ENCODE measurements at regions not wholly inside any gene's neighbourhood (a gene's known extent, or its start where the extent isn't known, plus 50 kb on each side); places are given as distances from the start of the nearest gene placed in this dataset.
"Not testable (repeated sequence)": the region's sequence is repeated elsewhere in the genome, so short reads cannot be mapped to it uniquely, and the experiment has no call there.

- DNase-seq (ENCODE audit: low spot score), result no peak
Observed at GRCh38 chr14:51351997-51352396, 112.0 kb downstream of the TMX1 start.

- no peak for DNase-seq (ENCODE audit: low spot score)
Observed at GRCh38 chr14:51353901-51354300, 113.9 kb downstream of the TMX1 start.

- DNase-seq (ENCODE audit: low spot score), result no peak
Observed at GRCh38 chr14:51354846-51355245, 114.8 kb downstream of the TMX1 start.

- DNase-seq (ENCODE audit: low spot score), result no peak
Observed at GRCh38 chr14:51356381-51356780, 116.3 kb downstream of the TMX1 start.

GRCh38 chr14:51357250-51357649 lies 117.2 kb downstream of the TMX1 start:
- DNase-seq (ENCODE audit: low spot score), result no peak

GRCh38 chr14:51360592-51360991 lies 120.5 kb downstream of the TMX1 start:
- DNase-seq (ENCODE audit: low spot score), result no peak

- DNase-seq (ENCODE audit: low spot score), result no peak
Observed at GRCh38 chr14:51365241-51365965, 125.4 kb downstream of the TMX1 start.

GRCh38 chr14:51366460-51366859 lies 126.4 kb downstream of the TMX1 start:
- DNase-seq (ENCODE audit: low spot score), result not testable (repeated sequence)

- DNase-seq (ENCODE audit: low spot score), result not testable (repeated sequence)
Observed at GRCh38 chr14:51366866-51367599, 127.0 kb downstream of the TMX1 start.

- DNase-seq (ENCODE audit: low spot score), result no peak
Observed at GRCh38 chr14:51367600-51367931, 127.5 kb downstream of the TMX1 start.

- DNase-seq (ENCODE audit: low spot score), result no peak
Observed at GRCh38 chr14:51368721-51369163, 128.7 kb downstream of the TMX1 start.

- no peak for DNase-seq (ENCODE audit: low spot score)
Observed at GRCh38 chr14:51369814-51370213, 129.8 kb downstream of the TMX1 start.

GRCh38 chr14:51370758-51371386 lies 130.8 kb downstream of the TMX1 start:
- DNase-seq (ENCODE audit: low spot score), result no peak

GRCh38 chr14:51377186-51377585 lies 137.1 kb downstream of the TMX1 start:
- not testable (repeated sequence) for DNase-seq (ENCODE audit: low spot score)

GRCh38 chr14:51382506-51382905 lies 142.5 kb downstream of the TMX1 start:
- DNase-seq (ENCODE audit: low spot score), result no peak

- no peak for DNase-seq (ENCODE audit: low spot score)
Observed at GRCh38 chr14:51386411-51386810, 146.4 kb downstream of the TMX1 start.

GRCh38 chr14:51386983-51387735 lies 147.1 kb downstream of the TMX1 start:
- DNase-seq (ENCODE audit: low spot score), result no peak

- DNase-seq (ENCODE audit: low spot score), result no peak
Observed at GRCh38 chr14:51392416-51392815, 152.4 kb downstream of the TMX1 start.

GRCh38 chr14:51394384-51394783 lies 154.3 kb downstream of the TMX1 start:
- DNase-seq (ENCODE audit: low spot score), result no peak

- DNase-seq (ENCODE audit: low spot score), result no peak
Observed at GRCh38 chr14:51394804-51395203, 154.8 kb downstream of the TMX1 start.

GRCh38 chr14:51395361-51395849 lies 155.4 kb downstream of the TMX1 start:
- no peak for DNase-seq (ENCODE audit: low spot score)

GRCh38 chr14:51396222-51396815 lies 156.3 kb downstream of the TMX1 start:
- no peak for DNase-seq (ENCODE audit: low spot score)
